WTC11 (cell line): ENCODE measurements at regions not wholly inside any gene's neighbourhood (a gene's known extent, or its start where the extent isn't known, plus 50 kb on each side); places are given as distances from the start of the nearest gene placed in this dataset.

Experiments
- ATAC-seq: fragments of 200-7000 bp; cut with Tn5 transposase; 2 replicates; pipeline ENCODE4 v1.10.0; 2021; ENCODE audit warnings: mild to moderate bottlenecking, moderate library complexity
- CTCF ChIA-PET: fragments of 300-600 bp; sonication (Branson Sonifier 250); formaldehyde crosslinking; loops from one replicate; lab custom pipeline; 2021; ENCODE audit warnings: antibody characterized with exemption; lab: Charles Lee
- POLR2A ChIA-PET: fragments of 350-600 bp; sonication (Branson Sonifier 250); formaldehyde crosslinking; loops from one replicate; lab custom pipeline; 2021; ENCODE audit warnings: antibody characterized with exemption; lab: Charles Lee
- DNase-seq: peaks from one replicate; pipeline ENCODE4 v3.0.0; 2021; ENCODE audit warnings: low spot score
- H3K27ac Mint-ChIP-seq: 2 replicates; pipeline ENCODE4 v1.8.0; 2021; ENCODE audit warnings: mixed read lengths
- H3K27me3 Mint-ChIP-seq: 2 replicates; pipeline ENCODE4 v1.8.0; 2021; ENCODE audit warnings: low read depth, mild to moderate bottlenecking, moderate library complexity, mixed read lengths
- H3K36me3 Mint-ChIP-seq: 2 replicates; pipeline ENCODE4 v1.8.0; 2021; ENCODE audit warnings: mixed read lengths
- H3K4me1 Mint-ChIP-seq: 2 replicates; pipeline ENCODE4 v1.8.0; 2022; ENCODE audit warnings: mixed read lengths
- H3K4me3 Mint-ChIP-seq: 2 replicates; pipeline ENCODE4 v1.8.0; 2021; ENCODE audit warnings: mild to moderate bottlenecking, moderate library complexity, mixed read lengths
- H3K9me3 Mint-ChIP-seq: 2 replicates; pipeline ENCODE4 v1.8.0; 2021; ENCODE audit warnings: mixed read lengths
- CREB1 ChIP-seq: sonication (generic); formaldehyde crosslinking; IDR thresholded peaks from 2 replicates; pipeline ENCODE4 v1.8.0; 2023; ENCODE audit warnings: mild to moderate bottlenecking, missing genetic modification reagents
- CREM ChIP-seq: sonication (generic); formaldehyde crosslinking; IDR thresholded peaks from 2 replicates; pipeline ENCODE4 v1.8.1; 2022; ENCODE audit warnings: mild to moderate bottlenecking, missing genetic modification reagents, moderate library complexity
- MLX ChIP-seq: sonication (generic); formaldehyde crosslinking; IDR thresholded peaks from 2 replicates; pipeline ENCODE4 v1.8.1; 2023; ENCODE audit warnings: mild to moderate bottlenecking, missing genetic modification reagents, moderate library complexity
- SMAD3 ChIP-seq: sonication (generic); formaldehyde crosslinking; IDR thresholded peaks from 2 replicates; pipeline ENCODE4 v1.8.0; 2022; ENCODE audit warnings: missing genetic modification reagents, mild to moderate bottlenecking, borderline replicate concordance
- STAT6 ChIP-seq: sonication (generic); formaldehyde crosslinking; conservative IDR thresholded peaks from 2 replicates; pipeline ENCODE4 v1.8.1; 2023; ENCODE audit warnings: mild to moderate bottlenecking, low read depth, missing genetic modification reagents, moderate library complexity
- ZNF396 ChIP-seq: fragments of 250-450 bp; sonication (Bioruptor Pico); IDR thresholded peaks from 2 replicates; pipeline ENCODE4 v1.8.0; 2021; ENCODE audit warnings: mild to moderate bottlenecking, moderate library complexity, borderline replicate concordance
- TF ChIP-seq, protein P1 (sequence below): fragments of 200-600 bp; IDR thresholded peaks from 2 replicates; pipeline ENCODE4 v1.8.0; 2022; ENCODE audit warnings: antibody characterized with exemption
- TF ChIP-seq, protein P2 (sequence below): fragments of 250-450 bp; sonication (Bioruptor Pico); IDR thresholded peaks from 2 replicates; pipeline ENCODE4 v1.9.0; 2021; ENCODE audit warnings: mild to moderate bottlenecking, borderline replicate concordance
- TF ChIP-seq, protein P3 (sequence below): fragments of 250-450 bp; sonication (Bioruptor Pico); IDR thresholded peaks from 2 replicates; pipeline ENCODE4 v2.1.2; 2022; ENCODE audit warnings: mild to moderate bottlenecking, moderate library complexity
- TF ChIP-seq, protein P4 (sequence below): sonication (generic); formaldehyde crosslinking; IDR thresholded peaks from 2 replicates; pipeline ENCODE4 v1.8.1; 2022; ENCODE audit warnings: missing genetic modification reagents, borderline replicate concordance

- TF ChIP-seq, protein P1, sequence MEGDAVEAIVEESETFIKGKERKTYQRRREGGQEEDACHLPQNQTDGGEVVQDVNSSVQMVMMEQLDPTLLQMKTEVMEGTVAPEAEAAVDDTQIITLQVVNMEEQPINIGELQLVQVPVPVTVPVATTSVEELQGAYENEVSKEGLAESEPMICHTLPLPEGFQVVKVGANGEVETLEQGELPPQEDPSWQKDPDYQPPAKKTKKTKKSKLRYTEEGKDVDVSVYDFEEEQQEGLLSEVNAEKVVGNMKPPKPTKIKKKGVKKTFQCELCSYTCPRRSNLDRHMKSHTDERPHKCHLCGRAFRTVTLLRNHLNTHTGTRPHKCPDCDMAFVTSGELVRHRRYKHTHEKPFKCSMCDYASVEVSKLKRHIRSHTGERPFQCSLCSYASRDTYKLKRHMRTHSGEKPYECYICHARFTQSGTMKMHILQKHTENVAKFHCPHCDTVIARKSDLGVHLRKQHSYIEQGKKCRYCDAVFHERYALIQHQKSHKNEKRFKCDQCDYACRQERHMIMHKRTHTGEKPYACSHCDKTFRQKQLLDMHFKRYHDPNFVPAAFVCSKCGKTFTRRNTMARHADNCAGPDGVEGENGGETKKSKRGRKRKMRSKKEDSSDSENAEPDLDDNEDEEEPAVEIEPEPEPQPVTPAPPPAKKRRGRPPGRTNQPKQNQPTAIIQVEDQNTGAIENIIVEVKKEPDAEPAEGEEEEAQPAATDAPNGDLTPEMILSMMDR, result no peak
- TF ChIP-seq STAT6, result no peak
Observed at GRCh38 chr6:167504385-167504961, 179.6 kb downstream of the TTLL2 start (continued).

DNA sequence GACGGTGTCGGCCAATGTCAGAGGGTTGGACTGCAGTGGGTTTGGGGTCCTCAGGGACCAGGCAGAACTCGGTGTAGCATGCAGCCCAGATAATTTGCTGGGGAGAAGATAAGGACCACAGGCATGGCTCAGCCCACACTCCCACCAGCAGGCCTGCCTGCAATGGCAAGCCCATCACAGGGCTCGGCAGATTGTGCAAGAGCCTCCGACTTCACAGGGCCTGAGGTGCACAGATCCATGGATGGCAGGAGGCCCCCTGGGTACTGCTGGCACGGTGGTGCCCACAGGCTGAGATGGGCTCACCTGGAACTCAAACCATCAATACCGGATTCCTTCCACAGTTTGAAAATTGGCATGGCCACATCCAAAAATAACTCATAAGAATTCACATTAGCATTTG, 180.3 kb downstream of the TTLL2 start:
- POLR2A ChIA-PET, result no interaction called here
- Mint-ChIP-seq H3K9me3 (no peaks in the 10 kb centered on the region), H3K4me1 (peaks cover 17% of the 10 kb centered on the region), H3K27ac (no peak overlapping the region), H3K4me3 (no peak overlapping the region), H3K36me3 (no peaks in the 10 kb centered on the region), H3K27me3 (no peaks in the 10 kb centered on the region; the same call in none of the 2 replicates)
- DNase-seq (no peak), ATAC-seq (no peak)
- TF ChIP-seq ZNF396 (CRISPR knock-in tag), result no peak
- TF ChIP-seq, protein P2, sequence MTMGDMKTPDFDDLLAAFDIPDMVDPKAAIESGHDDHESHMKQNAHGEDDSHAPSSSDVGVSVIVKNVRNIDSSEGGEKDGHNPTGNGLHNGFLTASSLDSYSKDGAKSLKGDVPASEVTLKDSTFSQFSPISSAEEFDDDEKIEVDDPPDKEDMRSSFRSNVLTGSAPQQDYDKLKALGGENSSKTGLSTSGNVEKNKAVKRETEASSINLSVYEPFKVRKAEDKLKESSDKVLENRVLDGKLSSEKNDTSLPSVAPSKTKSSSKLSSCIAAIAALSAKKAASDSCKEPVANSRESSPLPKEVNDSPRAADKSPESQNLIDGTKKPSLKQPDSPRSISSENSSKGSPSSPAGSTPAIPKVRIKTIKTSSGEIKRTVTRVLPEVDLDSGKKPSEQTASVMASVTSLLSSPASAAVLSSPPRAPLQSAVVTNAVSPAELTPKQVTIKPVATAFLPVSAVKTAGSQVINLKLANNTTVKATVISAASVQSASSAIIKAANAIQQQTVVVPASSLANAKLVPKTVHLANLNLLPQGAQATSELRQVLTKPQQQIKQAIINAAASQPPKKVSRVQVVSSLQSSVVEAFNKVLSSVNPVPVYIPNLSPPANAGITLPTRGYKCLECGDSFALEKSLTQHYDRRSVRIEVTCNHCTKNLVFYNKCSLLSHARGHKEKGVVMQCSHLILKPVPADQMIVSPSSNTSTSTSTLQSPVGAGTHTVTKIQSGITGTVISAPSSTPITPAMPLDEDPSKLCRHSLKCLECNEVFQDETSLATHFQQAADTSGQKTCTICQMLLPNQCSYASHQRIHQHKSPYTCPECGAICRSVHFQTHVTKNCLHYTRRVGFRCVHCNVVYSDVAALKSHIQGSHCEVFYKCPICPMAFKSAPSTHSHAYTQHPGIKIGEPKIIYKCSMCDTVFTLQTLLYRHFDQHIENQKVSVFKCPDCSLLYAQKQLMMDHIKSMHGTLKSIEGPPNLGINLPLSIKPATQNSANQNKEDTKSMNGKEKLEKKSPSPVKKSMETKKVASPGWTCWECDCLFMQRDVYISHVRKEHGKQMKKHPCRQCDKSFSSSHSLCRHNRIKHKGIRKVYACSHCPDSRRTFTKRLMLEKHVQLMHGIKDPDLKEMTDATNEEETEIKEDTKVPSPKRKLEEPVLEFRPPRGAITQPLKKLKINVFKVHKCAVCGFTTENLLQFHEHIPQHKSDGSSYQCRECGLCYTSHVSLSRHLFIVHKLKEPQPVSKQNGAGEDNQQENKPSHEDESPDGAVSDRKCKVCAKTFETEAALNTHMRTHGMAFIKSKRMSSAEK (CRISPR knock-in tag), result no peak
- no peak for TF ChIP-seq SMAD3
- TF ChIP-seq CREB1, result no peak
- TF ChIP-seq, protein P3, sequence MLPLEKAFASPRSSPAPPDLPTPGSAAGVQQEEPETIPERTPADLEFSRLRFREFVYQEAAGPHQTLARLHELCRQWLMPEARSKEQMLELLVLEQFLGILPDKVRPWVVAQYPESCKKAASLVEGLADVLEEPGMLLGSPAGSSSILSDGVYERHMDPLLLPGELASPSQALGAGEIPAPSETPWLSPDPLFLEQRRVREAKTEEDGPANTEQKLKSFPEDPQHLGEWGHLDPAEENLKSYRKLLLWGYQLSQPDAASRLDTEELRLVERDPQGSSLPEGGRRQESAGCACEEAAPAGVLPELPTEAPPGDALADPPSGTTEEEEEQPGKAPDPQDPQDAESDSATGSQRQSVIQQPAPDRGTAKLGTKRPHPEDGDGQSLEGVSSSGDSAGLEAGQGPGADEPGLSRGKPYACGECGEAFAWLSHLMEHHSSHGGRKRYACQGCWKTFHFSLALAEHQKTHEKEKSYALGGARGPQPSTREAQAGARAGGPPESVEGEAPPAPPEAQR (CRISPR knock-in tag), result no peak
- TF ChIP-seq MLX (CRISPR knock-in tag), result no peak
- no peak for TF ChIP-seq CREM
- TF ChIP-seq, protein P4, sequence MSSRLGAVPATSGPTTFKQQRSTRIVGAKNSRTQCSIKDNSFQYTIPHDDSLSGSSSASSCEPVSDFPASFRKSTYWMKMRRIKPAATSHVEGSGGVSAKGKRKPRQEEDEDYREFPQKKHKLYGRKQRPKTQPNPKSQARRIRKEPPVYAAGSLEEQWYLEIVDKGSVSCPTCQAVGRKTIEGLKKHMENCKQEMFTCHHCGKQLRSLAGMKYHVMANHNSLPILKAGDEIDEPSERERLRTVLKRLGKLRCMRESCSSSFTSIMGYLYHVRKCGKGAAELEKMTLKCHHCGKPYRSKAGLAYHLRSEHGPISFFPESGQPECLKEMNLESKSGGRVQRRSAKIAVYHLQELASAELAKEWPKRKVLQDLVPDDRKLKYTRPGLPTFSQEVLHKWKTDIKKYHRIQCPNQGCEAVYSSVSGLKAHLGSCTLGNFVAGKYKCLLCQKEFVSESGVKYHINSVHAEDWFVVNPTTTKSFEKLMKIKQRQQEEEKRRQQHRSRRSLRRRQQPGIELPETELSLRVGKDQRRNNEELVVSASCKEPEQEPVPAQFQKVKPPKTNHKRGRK, result no peak
- CTCF ChIA-PET, result interaction anchor here (1.1 kb wide), 1 partner anchor 10 kb away, joined by 3 read pairs; no protein-coding TSS in a partner anchor
